OCI-LY1 (cell line): ENCODE measurements at regions not wholly inside any gene's neighbourhood (a gene's known extent, or its start where the extent isn't known, plus 50 kb on each side); places are given as distances from the start of the nearest gene placed in this dataset.

Experiments
- H2AFZ ChIP-seq: fragments of 200-600 bp; sonication (generic), shearing (Covaris generic); 2 replicates; pipeline ENCODE4 v1.6.0; 2014; ENCODE audit warnings: antibody characterized with exemption, mild to moderate bottlenecking, low read length
- H3F3A ChIP-seq: fragments of 200-600 bp; sonication (generic), shearing (Covaris generic); 2 replicates; pipeline ENCODE4 v1.6.0; 2014; ENCODE audit warnings: mild to moderate bottlenecking, antibody characterized with exemption, low read length, moderate library complexity; ENCODE audit not compliant: insufficient read depth
- H3K27ac ChIP-seq: fragments of 200-600 bp; sonication (generic); 2 replicates; pipeline ENCODE4 v1.5.1; 2014; ENCODE audit warnings: low read length, mixed run types, mild to moderate bottlenecking, low read depth; ENCODE audit not compliant: poor library complexity, severe bottlenecking
- H3K27me3 ChIP-seq: fragments of 200-600 bp; sonication (generic); 2 replicates; pipeline ENCODE4 v1.6.0; 2014; ENCODE audit warnings: antibody characterized with exemption, mild to moderate bottlenecking, low read length, moderate library complexity; ENCODE audit not compliant: insufficient read depth
- H3K36me3 ChIP-seq: fragments of 200-600 bp; sonication (generic); 2 replicates; pipeline ENCODE4 v1.6.1; 2014; ENCODE audit warnings: mild to moderate bottlenecking, antibody characterized with exemption, low read length, moderate library complexity, mixed read lengths; ENCODE audit not compliant: insufficient read depth
- H3K4me1 ChIP-seq: fragments of 200-600 bp; sonication (generic); 2 replicates; pipeline ENCODE4 v1.5.1; 2014; ENCODE audit warnings: mild to moderate bottlenecking, low read length, moderate library complexity; ENCODE audit not compliant: insufficient read depth, severe bottlenecking
- H3K4me2 ChIP-seq: fragments of 200-600 bp; sonication (generic), shearing (Covaris generic); 2 replicates; pipeline ENCODE4 v1.6.1; 2014; ENCODE audit warnings: low read length
- H3K4me3 ChIP-seq: fragments of 200-600 bp; sonication (generic); 2 replicates; pipeline ENCODE4 v1.5.1; 2014; ENCODE audit warnings: low read length, low read depth, mild to moderate bottlenecking, mixed read lengths; ENCODE audit not compliant: poor library complexity, severe bottlenecking
- H3K79me2 ChIP-seq: fragments of 200-600 bp; shearing (Covaris generic); 2 replicates; pipeline ENCODE4 v1.6.1; 2016; ENCODE audit warnings: mixed run types, low read length, mixed read lengths; ENCODE audit not compliant: insufficient read depth
- H3K9ac ChIP-seq: fragments of 200-600 bp; sonication (generic), shearing (Covaris generic); 2 replicates; pipeline ENCODE4 v1.6.1; 2014; ENCODE audit warnings: mild to moderate bottlenecking, low read length, mixed read lengths
- H3K9me2 ChIP-seq: fragments of 200-600 bp; sonication (generic), shearing (Covaris generic); 2 replicates; pipeline ENCODE4 v1.6.1; 2014; ENCODE audit warnings: low read depth, mild to moderate bottlenecking, low read length, mixed read lengths
- H3K9me3 ChIP-seq: fragments of 200-600 bp; shearing (Covaris generic); 2 replicates; pipeline ENCODE4 v1.6.1; 2014; ENCODE audit warnings: low read length, mixed read lengths
- H4K20me1 ChIP-seq: fragments of 200-600 bp; sonication (generic), shearing (Covaris generic); 2 replicates; pipeline ENCODE4 v1.6.0; 2016; ENCODE audit warnings: mild to moderate bottlenecking, low read length; ENCODE audit not compliant: insufficient read depth
- CTCF ChIP-seq: fragments of 200-600 bp; sonication (generic), shearing (Covaris generic); IDR thresholded peaks from 2 replicates; pipeline ENCODE4 v1.5.1; 2017; ENCODE audit warnings: mild to moderate bottlenecking, antibody characterized with exemption, low read length, moderate library complexity, mixed read lengths
- EZH2 ChIP-seq: fragments of 200-600 bp; sonication (generic), shearing (Covaris generic); IDR thresholded peaks from 2 replicates; pipeline ENCODE4 v1.8.0; 2017; ENCODE audit warnings: borderline replicate concordance, mixed run types, mild to moderate bottlenecking, antibody characterized with exemption, low read length, moderate library complexity, mixed read lengths

DNA sequence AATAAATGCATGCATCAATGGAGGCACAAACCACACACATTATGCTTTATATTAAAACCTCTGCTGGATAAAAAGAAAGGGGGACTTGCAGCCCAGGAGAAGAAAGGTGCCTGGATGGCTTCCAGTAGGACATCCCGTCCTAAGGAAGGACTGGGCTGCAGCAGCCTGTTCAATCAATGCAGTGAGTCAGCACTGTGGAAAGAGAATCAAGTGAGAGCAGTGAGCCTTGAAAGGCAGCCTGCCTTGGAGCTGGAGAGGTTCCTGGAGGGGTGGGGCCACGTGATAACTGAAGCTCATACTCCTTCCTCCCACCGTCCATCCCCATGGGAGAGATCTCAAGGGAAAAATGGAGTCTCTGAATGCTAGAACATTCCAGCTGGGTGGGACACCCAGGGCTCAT lies 501.2 kb downstream of the ADRA2A start:
- no peak overlapping the region for H3K4me2 ChIP-seq
- H4K20me1 ChIP-seq, result no peaks in the 10 kb centered on the region
- no peaks in the 10 kb centered on the region for H3K9me2 ChIP-seq
- no peaks in the 10 kb centered on the region for H3K9me3 ChIP-seq
- H3K27me3 ChIP-seq, result no peaks in the 10 kb centered on the region
- H2AFZ ChIP-seq, result no peak overlapping the region
- H3K79me2 ChIP-seq, result no peaks in the 10 kb centered on the region
- H3K36me3 ChIP-seq, result no peaks in the 10 kb centered on the region
- TF ChIP-seq CTCF, result no peak
- no peak for TF ChIP-seq EZH2
- no peaks in the 10 kb centered on the region for H3K4me1 ChIP-seq
- no peak overlapping the region for H3K4me3 ChIP-seq
- no peak overlapping the region for H3K27ac ChIP-seq
- no peaks in the 10 kb centered on the region for H3F3A ChIP-seq
- no peak overlapping the region for H3K9ac ChIP-seq

DNA sequence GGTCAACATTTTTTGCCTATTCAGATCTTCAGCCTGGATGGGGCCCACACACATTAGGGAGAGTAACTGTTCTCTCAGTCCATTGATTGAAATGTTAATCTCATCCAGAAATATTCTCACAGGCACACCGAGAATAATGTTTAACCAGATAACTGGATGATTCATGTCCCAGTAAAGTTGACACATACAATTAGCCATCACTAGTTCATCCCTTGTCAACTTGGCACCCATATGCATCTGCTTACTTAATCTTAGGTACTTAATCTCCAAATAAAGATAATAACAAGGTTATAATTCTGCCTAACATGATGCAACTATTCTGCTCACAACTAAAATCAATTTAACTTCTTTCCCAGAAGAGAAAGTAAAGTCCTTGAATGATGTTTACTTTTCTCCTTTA lies 502.6 kb downstream of the ADRA2A start:
- no peak overlapping the region for H2AFZ ChIP-seq
- H3K27ac ChIP-seq, result no peak overlapping the region
- H3K4me3 ChIP-seq, result no peak overlapping the region
- H3K27me3 ChIP-seq, result no peaks in the 10 kb centered on the region
- no peak for TF ChIP-seq CTCF
- TF ChIP-seq EZH2, result no peak
- H3F3A ChIP-seq, result no peaks in the 10 kb centered on the region
- no peak overlapping the region for H3K9ac ChIP-seq
- no peaks in the 10 kb centered on the region for H3K79me2 ChIP-seq
- H3K9me3 ChIP-seq, result no peaks in the 10 kb centered on the region
- no peak overlapping the region for H3K4me2 ChIP-seq
- no peaks in the 10 kb centered on the region for H3K4me1 ChIP-seq
- H3K9me2 ChIP-seq, result no peaks in the 10 kb centered on the region
- no peaks in the 10 kb centered on the region for H4K20me1 ChIP-seq
- no peaks in the 10 kb centered on the region for H3K36me3 ChIP-seq

GRCh38 chr10:111590703-111591102 lies 513.9 kb downstream of the ADRA2A start:
- Histone ChIP-seq H3K4me1 (no peaks in the 10 kb centered on the region), H2AFZ (no peak overlapping the region), H3K79me2 (no peaks in the 10 kb centered on the region), H3K4me2 (no peak overlapping the region), H3K9ac (no peak overlapping the region), H3K27me3 (no peaks in the 10 kb centered on the region), H3K36me3 (no peaks in the 10 kb centered on the region), H3K27ac (no peak overlapping the region), H3K4me3 (no peak overlapping the region), H4K20me1 (no peaks in the 10 kb centered on the region), H3F3A (no peaks in the 10 kb centered on the region), H3K9me3 (no peaks in the 10 kb centered on the region), H3K9me2 (no peaks in the 10 kb centered on the region)
- TF ChIP-seq CTCF (no peak), EZH2 (no peak)
